HG03139 (cell line): ENCODE measurements at regions not wholly inside any gene's neighbourhood (a gene's known extent, or its start where the extent isn't known, plus 50 kb on each side); places are given as distances from the start of the nearest gene placed in this dataset.
"Not testable (repeated sequence)": the region's sequence is repeated elsewhere in the genome, so short reads cannot be mapped to it uniquely, and the experiment has no call there.

Experiments
- ATAC-seq: cut with Tn5 transposase; IDR thresholded peaks from one replicate; pipeline ENCODE4 v1.9.1; 2021; ENCODE audit not compliant: unreplicated experiment

DNA sequence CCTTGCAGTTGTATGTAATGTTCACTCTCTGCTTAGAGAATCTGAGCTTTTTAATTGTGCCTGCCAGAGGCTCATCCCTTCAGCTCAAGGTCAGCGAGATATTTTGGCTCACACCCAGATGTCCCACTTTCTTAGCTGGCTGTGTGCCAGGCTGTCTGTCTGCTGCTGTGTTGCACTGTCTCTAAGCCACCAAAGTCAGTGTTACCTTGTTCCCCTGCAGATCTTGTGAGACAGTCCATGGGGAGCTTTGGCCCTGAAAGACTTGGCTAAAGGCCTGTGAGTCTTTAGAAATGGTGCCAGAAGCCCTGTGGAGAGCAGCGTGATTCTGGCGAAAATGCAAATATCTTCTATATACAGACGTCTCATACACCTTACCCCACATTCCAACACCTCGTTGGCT, 293.7 kb downstream of the TTC6 start:
- no peak for ATAC-seq

- no peak for ATAC-seq
These were observed 294.7 kb downstream of the TTC6 start for GRCh38 chr14:37890095-37890494.

- not testable (repeated sequence) for ATAC-seq
These were observed 296.1 kb downstream of the TTC6 start for GRCh38 chr14:37891500-37891899.

GRCh38 chr14:37894463-37894862, 299.0 kb downstream of the TTC6 start:
- no peak for ATAC-seq

GRCh38 chr14:37899365-37899764, 303.9 kb downstream of the TTC6 start:
- ATAC-seq, result no peak

- ATAC-seq, result no peak
These were observed 305.1 kb downstream of the TTC6 start for GRCh38 chr14:37900561-37900960.

GRCh38 chr14:37901978-37902377, 305.7 kb upstream of the SSTR1 start:
- no peak for ATAC-seq

DNA sequence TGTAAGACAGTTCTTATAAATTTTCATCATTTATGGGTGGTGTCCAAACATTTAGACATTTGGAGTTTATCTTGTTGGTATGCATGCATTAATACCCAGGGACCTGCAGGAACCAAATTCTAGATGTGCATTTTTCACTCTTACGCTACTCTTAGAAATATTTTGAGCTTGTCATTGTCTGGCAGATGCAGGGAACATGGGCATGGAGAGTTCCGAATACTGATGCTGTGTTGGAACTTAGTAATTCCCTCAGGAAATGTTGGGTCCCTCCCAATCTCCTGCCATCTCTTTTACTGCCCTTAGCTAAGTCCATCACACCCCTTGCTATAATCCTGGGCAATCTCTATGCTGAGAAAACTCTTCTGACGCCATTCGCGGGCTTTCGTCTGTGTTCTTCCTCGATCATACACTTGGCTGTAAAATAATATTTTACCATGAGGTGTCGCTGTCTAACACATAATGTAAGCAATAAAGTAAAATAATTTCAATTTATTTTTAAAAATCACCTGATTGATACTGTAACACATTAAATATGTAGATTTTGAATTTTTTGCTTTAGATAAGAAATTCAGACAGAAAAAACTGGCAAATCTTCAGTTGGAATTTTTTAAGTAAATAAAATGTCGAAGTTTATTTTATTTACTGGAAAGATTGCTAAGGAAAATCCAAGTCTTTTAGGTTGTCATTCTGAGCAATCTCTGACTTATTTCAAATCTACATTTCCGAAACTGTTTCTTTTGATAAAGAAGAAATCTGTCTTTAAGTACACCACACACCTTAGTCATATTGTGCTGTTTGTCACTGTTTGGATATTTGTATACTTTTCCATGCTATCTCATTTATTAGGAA, 304.1 kb upstream of the SSTR1 start:
- ATAC-seq, result no peak

- ATAC-seq, result no peak
These were observed 283.1 kb upstream of the SSTR1 start for GRCh38 chr14:37924622-37925021.

GRCh38 chr14:37932008-37932407, 275.7 kb upstream of the SSTR1 start:
- ATAC-seq, result no peak

DNA sequence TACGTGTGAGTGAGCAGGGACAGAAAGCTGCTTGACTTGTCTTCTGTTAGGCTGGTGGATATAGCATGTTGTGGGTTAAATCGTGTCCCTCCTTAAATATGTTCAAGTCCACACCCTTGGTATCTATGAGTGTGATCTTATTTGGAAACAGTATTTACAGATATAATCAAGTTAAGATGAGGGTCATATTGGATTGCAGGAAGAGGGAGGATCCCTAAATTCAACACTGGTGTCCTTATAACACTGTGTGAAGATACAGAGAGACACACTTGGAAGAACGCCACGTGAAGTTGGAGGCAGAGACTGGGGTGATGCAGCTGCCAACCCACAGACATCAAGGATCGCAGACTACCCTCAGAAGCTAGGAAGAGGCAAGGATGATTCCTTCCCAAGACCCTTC, 275.2 kb upstream of the SSTR1 start:
- ATAC-seq, result no peak

- no peak for ATAC-seq
These were observed 270.7 kb upstream of the SSTR1 start for GRCh38 chr14:37936971-37937370.

DNA sequence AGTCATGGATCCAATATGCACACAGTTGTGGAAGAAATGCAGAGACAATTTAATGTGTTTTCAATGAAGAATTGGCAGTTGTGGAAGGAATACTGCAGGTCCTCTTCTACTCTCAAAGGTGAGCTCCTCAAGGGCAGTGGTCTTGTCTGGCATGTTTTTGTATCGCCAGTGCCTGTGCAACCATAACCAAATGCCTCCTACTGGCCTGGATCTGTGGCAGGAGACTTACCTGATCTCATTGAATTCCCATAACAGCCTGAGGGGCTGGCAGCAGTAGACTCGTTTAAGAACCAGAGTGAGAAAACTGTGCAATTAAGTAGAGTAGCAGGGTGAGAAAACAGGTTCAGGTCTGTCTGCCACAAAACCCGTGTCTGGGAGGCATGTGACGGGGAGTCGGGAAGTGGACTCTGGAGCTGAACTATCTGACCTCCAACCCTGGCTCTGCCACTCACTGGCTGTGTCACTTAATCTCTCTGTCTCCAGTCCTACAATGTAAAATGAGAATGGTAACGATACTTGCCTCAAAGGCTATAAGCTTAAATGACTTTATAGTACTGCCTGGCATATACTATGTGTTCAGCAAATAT, 268.2 kb upstream of the SSTR1 start:
- no peak for ATAC-seq

- no peak for ATAC-seq
These were observed 261.7 kb upstream of the SSTR1 start for GRCh38 chr14:37945959-37946358.

- no peak for ATAC-seq
These were observed 260.9 kb upstream of the SSTR1 start for GRCh38 chr14:37946819-37947218.

DNA sequence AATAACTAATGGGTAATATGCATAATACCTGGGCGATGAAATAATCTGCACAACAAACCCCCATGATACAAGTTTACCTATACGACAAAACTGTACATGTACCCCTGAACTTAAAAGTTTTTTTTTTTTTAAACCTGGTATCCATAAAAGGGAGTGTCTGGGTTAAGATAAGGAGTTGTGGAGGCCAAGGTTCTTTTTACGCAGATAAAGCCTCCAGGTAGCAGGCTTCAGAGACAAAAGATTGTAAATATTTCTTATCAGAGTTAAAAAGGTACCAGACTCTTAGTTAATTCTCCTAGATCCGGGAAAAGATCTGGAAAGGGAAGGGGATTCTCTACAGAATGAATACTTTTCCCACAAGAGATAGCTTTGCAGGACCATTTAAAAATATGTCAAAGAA, 259.4 kb upstream of the SSTR1 start:
- no peak for ATAC-seq

- no peak for ATAC-seq
These were observed 239.0 kb upstream of the SSTR1 start for GRCh38 chr14:37968664-37969240.

DNA sequence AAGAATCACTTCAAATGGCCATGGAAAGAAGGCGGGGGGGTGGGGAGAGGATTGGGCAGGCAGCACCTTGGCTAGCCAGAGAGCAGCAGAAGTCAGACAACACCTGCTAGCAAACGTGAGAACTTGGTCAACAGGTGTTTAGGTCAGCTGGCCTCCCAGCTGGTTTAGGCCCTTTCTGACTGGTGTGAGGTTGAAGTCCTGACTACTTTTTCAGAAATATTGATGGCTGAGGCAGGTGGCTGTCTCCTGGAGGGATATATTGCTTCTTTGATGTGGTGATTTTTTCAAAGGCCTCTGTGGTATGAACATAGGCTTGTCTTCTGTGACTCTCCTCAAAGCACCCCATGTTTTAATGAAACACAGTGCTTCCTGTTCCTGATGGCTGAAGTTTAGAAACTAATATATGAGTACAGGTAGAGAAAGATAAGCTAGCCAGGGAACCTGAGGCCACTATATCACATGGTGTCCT, 238.2 kb upstream of the SSTR1 start:
- no peak for ATAC-seq

DNA sequence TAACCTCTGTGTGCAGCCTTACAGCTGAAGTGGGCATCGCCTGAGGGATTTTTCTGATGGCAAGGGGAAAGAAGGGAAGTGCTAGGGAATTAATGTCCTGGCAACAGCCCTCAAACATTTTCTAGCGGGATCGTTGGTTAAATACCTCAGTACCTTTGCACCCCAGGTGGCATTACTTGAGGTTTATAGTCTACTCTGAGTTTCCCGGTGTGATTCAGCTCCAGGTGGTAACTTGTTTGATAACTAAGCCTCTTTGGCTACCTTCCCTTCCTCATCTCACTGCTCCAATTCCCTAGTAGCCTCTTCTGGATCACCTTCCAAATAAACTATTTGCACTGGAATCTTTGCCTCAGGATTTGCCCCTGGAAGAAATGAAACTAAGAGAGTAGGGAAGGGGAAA, 237.0 kb upstream of the SSTR1 start:
- no peak for ATAC-seq

- ATAC-seq, result no peak
These were observed 234.5 kb upstream of the SSTR1 start for GRCh38 chr14:37972941-37973887.

GRCh38 chr14:37974421-37974820, 233.3 kb upstream of the SSTR1 start:
- no peak for ATAC-seq
